Mesendoderm (in vitro differentiated cells): ENCODE measurements at regions not wholly inside any gene's neighbourhood (a gene's known extent, or its start where the extent isn't known, plus 50 kb on each side); places are given as distances from the start of the nearest gene placed in this dataset.

Experiments used
- DNase-seq: peaks from one replicate; pipeline ENCODE4 v3.0.0; 2013
- H2AK5ac ChIP-seq: 2 replicates; pipeline ENCODE4 v1.6.1; 2013; ENCODE audit warnings: low read length, inconsistent platforms
- H2BK120ac ChIP-seq: 2 replicates; pipeline ENCODE4 v1.6.1; 2013; ENCODE audit warnings: low read depth, mild to moderate bottlenecking, low read length, moderate library complexity, mixed read lengths
- H2BK15ac ChIP-seq: replicated peaks from 2 replicates; pipeline ENCODE4 v1.6.1; 2013; ENCODE audit warnings: low read depth, mild to moderate bottlenecking, moderate library complexity
- H2BK5ac ChIP-seq: 2 replicates; pipeline ENCODE4 v1.6.1; 2013; ENCODE audit warnings: low read length, inconsistent platforms
- H3K18ac ChIP-seq: 2 replicates; pipeline ENCODE4 v1.6.1; 2013; ENCODE audit warnings: mild to moderate bottlenecking, low read length, mixed read lengths
- H3K23ac ChIP-seq: one replicate; pipeline ENCODE4 v1.6.1; 2013; ENCODE audit warnings: low read length
- H3K27ac ChIP-seq: 2 replicates; pipeline ENCODE4 v1.5.1; 2013; ENCODE audit warnings: low read depth, mild to moderate bottlenecking, inconsistent platforms, low read length, moderate library complexity
- H3K27me3 ChIP-seq: 2 replicates; pipeline ENCODE4 v1.6.1; 2013; ENCODE audit warnings: low read length, control low read depth, mild to moderate bottlenecking, inconsistent platforms; ENCODE audit not compliant: insufficient read depth, poor library complexity
- H3K36me3 ChIP-seq: 2 replicates; pipeline ENCODE4 v1.6.1; 2013; ENCODE audit warnings: low read length, inconsistent platforms; ENCODE audit not compliant: control insufficient read depth, insufficient read depth
- H3K4ac ChIP-seq: one replicate; pipeline ENCODE4 v1.6.1; 2013; ENCODE audit warnings: low read depth, mild to moderate bottlenecking, low read length, moderate library complexity
- H3K4me1 ChIP-seq: 2 replicates; pipeline ENCODE4 v1.6.1; 2013; ENCODE audit warnings: low read depth, low read length, inconsistent platforms; ENCODE audit not compliant: control insufficient read depth
- H3K4me2 ChIP-seq: 2 replicates; pipeline ENCODE4 v1.6.1; 2013; ENCODE audit warnings: low read length
- H3K4me3 ChIP-seq: 2 replicates; pipeline ENCODE4 v1.5.1; 2013; ENCODE audit warnings: mild to moderate bottlenecking, low read length
- H3K56ac ChIP-seq: one replicate; pipeline ENCODE4 v1.6.1; 2013; ENCODE audit warnings: low read length
- H3K79me1 ChIP-seq: 2 replicates; pipeline ENCODE4 v1.6.1; 2013; ENCODE audit warnings: low read length, inconsistent platforms
- H3K79me2 ChIP-seq: 2 replicates; pipeline ENCODE4 v1.6.1; 2013; ENCODE audit warnings: mild to moderate bottlenecking, low read length; ENCODE audit not compliant: control insufficient read depth, insufficient read depth
- H3K9ac ChIP-seq: 2 replicates; pipeline ENCODE4 v1.6.1; 2013; ENCODE audit warnings: low read length, inconsistent platforms
- H4K5ac ChIP-seq: one replicate; pipeline ENCODE4 v1.6.1; 2013; ENCODE audit warnings: low read length
- H4K8ac ChIP-seq: one replicate; pipeline ENCODE4 v1.6.1; 2013; ENCODE audit warnings: low read depth, mild to moderate bottlenecking, control low read depth, low read length, moderate library complexity
- WGBS: extraction: QIAGEN DNeasy Blood & Tissue Kit; methylation state at CpG from one replicate; pipeline ENCODE4 v1.1.7; 2013; ENCODE audit warnings: low lambda C conversion rate, missing lambda C conversion rate; ENCODE audit not compliant: insufficient coverage; ENCODE audit errors: extremely low coverage; 5-methylcytosine and 5-hydroxymethylcytosine counted together

- H4K5ac ChIP-seq, result no peak overlapping the region
- H3K23ac ChIP-seq, result no peak overlapping the region
- no peak overlapping the region for H3K27ac ChIP-seq
- H3K18ac ChIP-seq, result no peak overlapping the region
- H3K9ac ChIP-seq, result no peak overlapping the region
- H3K4me3 ChIP-seq, result no peak overlapping the region
- no peak overlapping the region for H4K8ac ChIP-seq
- no peaks in the 10 kb centered on the region for H3K79me1 ChIP-seq
- no peak overlapping the region for H2BK120ac ChIP-seq
- no peak overlapping the region for H3K56ac ChIP-seq
- H3K4me2 ChIP-seq, result no peak overlapping the region
- H3K4me1 ChIP-seq, result no peaks in the 10 kb centered on the region
- DNase-seq, result no peak
- no peak overlapping the region for H3K4ac ChIP-seq
- no peaks in the 10 kb centered on the region for H3K27me3 ChIP-seq
- no peaks in the 10 kb centered on the region for H3K36me3 ChIP-seq
- H2BK15ac ChIP-seq, result no peak overlapping the region
- H3K79me2 ChIP-seq, result no peaks in the 10 kb centered on the region
- H2BK5ac ChIP-seq, result no peak overlapping the region
- no peak overlapping the region for H2AK5ac ChIP-seq
- WGBS, result no CpG with 5 or more reads among the region's 5 CpGs
These were observed 674.9 kb downstream of the NYAP2 start for GRCh38 chr2:226074391-226074790.

- Histone ChIP-seq H2BK15ac (no peak overlapping the region), H4K5ac (no peak overlapping the region), H3K18ac (no peak overlapping the region), H2BK120ac (no peak overlapping the region), H3K56ac (no peak overlapping the region), H3K27ac (no peak overlapping the region), H3K23ac (no peak overlapping the region), H3K4ac (no peak overlapping the region), H3K79me1 (no peaks in the 10 kb centered on the region), H3K4me3 (no peak overlapping the region), H2AK5ac (no peak overlapping the region), H4K8ac (no peak overlapping the region), H3K79me2 (no peaks in the 10 kb centered on the region), H3K27me3 (no peaks in the 10 kb centered on the region), H3K4me1 (no peaks in the 10 kb centered on the region), H3K4me2 (no peak overlapping the region), H2BK5ac (no peak overlapping the region), H3K36me3 (no peaks in the 10 kb centered on the region), H3K9ac (no peak overlapping the region)
- no peak for DNase-seq
- WGBS, result no CpG with 5 or more reads among the region's 2 CpGs
These were observed 674.1 kb downstream of the NYAP2 start for GRCh38 chr2:226073496-226074160.

- no CpG with 5 or more reads among the region's 4 CpGs for WGBS
- no peaks in the 10 kb centered on the region for H3K4me1 ChIP-seq
- H4K5ac ChIP-seq, result no peak overlapping the region
- H3K4me2 ChIP-seq, result no peak overlapping the region
- no peak overlapping the region for H3K9ac ChIP-seq
- H3K4me3 ChIP-seq, result no peak overlapping the region
- H3K23ac ChIP-seq, result no peak overlapping the region
- H3K36me3 ChIP-seq, result no peaks in the 10 kb centered on the region
- H3K4ac ChIP-seq, result no peak overlapping the region
- H2BK5ac ChIP-seq, result no peak overlapping the region
- H3K27ac ChIP-seq, result no peak overlapping the region
- no peaks in the 10 kb centered on the region for H3K27me3 ChIP-seq
- no peak overlapping the region for H3K56ac ChIP-seq
- no peaks in the 10 kb centered on the region for H3K79me2 ChIP-seq
- H3K79me1 ChIP-seq, result no peaks in the 10 kb centered on the region
- H4K8ac ChIP-seq, result no peak overlapping the region
- H3K18ac ChIP-seq, result no peak overlapping the region
- H2AK5ac ChIP-seq, result no peak overlapping the region
- no peak overlapping the region for H2BK120ac ChIP-seq
- H2BK15ac ChIP-seq, result no peak overlapping the region
- DNase-seq, result no peak
These were observed 667.4 kb downstream of the NYAP2 start for GRCh38 chr2:226066873-226067272.

- no CpG with 5 or more reads among the region's 3 CpGs for WGBS
These were observed 666.9 kb downstream of the NYAP2 start for GRCh38 chr2:226066391-226066790.

GRCh38 chr2:226064932-226065570 lies 665.5 kb downstream of the NYAP2 start:
- WGBS, result no CpG with 5 or more reads among the region's 1 CpG
- H3K27ac ChIP-seq, result no peak overlapping the region

More at GRCh38 chr2:226066391-226066790, 666.9 kb downstream of the NYAP2 start:
- Histone ChIP-seq H3K56ac (no peak overlapping the region), H3K36me3 (no peaks in the 10 kb centered on the region), H3K4ac (no peak overlapping the region), H2AK5ac (no peak overlapping the region), H3K4me1 (no peaks in the 10 kb centered on the region), H3K4me2 (no peak overlapping the region), H4K8ac (no peak overlapping the region), H3K79me1 (no peaks in the 10 kb centered on the region), H2BK15ac (no peak overlapping the region), H2BK120ac (no peak overlapping the region), H2BK5ac (no peak overlapping the region), H4K5ac (no peak overlapping the region), H3K9ac (no peak overlapping the region), H3K18ac (no peak overlapping the region), H3K23ac (no peak overlapping the region), H3K79me2 (no peaks in the 10 kb centered on the region), H3K27ac (no peak overlapping the region), H3K27me3 (no peaks in the 10 kb centered on the region), H3K4me3 (no peak overlapping the region)
- no peak for DNase-seq

More at GRCh38 chr2:226064932-226065570, 665.5 kb downstream of the NYAP2 start:
- H3K9ac ChIP-seq, result no peak overlapping the region
- no peak overlapping the region for H3K18ac ChIP-seq
- no peak overlapping the region for H2BK120ac ChIP-seq
- no peak for DNase-seq
- no peak overlapping the region for H4K5ac ChIP-seq
- no peaks in the 10 kb centered on the region for H3K79me1 ChIP-seq
- H2AK5ac ChIP-seq, result no peak overlapping the region
- no peaks in the 10 kb centered on the region for H3K4me1 ChIP-seq
- no peak overlapping the region for H3K4me3 ChIP-seq
- no peak overlapping the region for H3K4me2 ChIP-seq
- no peak overlapping the region for H3K4ac ChIP-seq
- no peaks in the 10 kb centered on the region for H3K36me3 ChIP-seq
- no peak overlapping the region for H4K8ac ChIP-seq
- no peak overlapping the region for H3K23ac ChIP-seq
- H3K56ac ChIP-seq, result no peak overlapping the region
- no peak overlapping the region for H2BK15ac ChIP-seq
- H2BK5ac ChIP-seq, result no peak overlapping the region
- H3K27me3 ChIP-seq, result no peaks in the 10 kb centered on the region
- no peaks in the 10 kb centered on the region for H3K79me2 ChIP-seq
